ENCODE measurements at regions not wholly inside any gene's neighbourhood (a gene's known extent, or its start where the extent isn't known, plus 50 kb on each side); places are given as distances from the start of the nearest gene placed in this dataset.

GRCh38 chr3:25257026-25257425 lies 171.0 kb upstream of the RARB start:
- no peak overlapping the region for H3K4me3 ChIP-seq (ENCODE audit: low read depth, low read length)
- no peak for TF ChIP-seq CTCF (IDR thresholded peaks at IDR 0.05; ENCODE audit: low read depth, low read length)

GRCh38 chr3:25259871-25260270 lies 168.2 kb upstream of the RARB start:
- no peak for TF ChIP-seq CTCF (IDR thresholded peaks at IDR 0.05; ENCODE audit: low read depth, low read length)

GRCh38 chr3:25262322-25262721 lies 165.7 kb upstream of the RARB start:
- no peak overlapping the region for H3K4me3 ChIP-seq (ENCODE audit: low read depth, low read length)
- no peak for TF ChIP-seq CTCF (IDR thresholded peaks at IDR 0.05; ENCODE audit: low read depth, low read length)

More at GRCh38 chr3:25259871-25260270, 168.2 kb upstream of the RARB start:
- H3K4me3 ChIP-seq (ENCODE audit: low read depth, low read length), result no peak overlapping the region

GRCh38 chr3:25265284-25265683 lies 162.8 kb upstream of the RARB start:
- H3K4me3 ChIP-seq (ENCODE audit: low read depth, low read length), result no peak overlapping the region
- TF ChIP-seq CTCF (IDR thresholded peaks at IDR 0.05; ENCODE audit: low read depth, low read length), result no peak

GRCh38 chr3:25266677-25267076 lies 161.4 kb upstream of the RARB start:
- H3K4me3 ChIP-seq (ENCODE audit: low read depth, low read length), result no peak overlapping the region
- no peak for TF ChIP-seq CTCF (IDR thresholded peaks at IDR 0.05; ENCODE audit: low read depth, low read length)

GRCh38 chr3:25272090-25272489 lies 156.0 kb upstream of the RARB start:
- no peak for TF ChIP-seq CTCF (IDR thresholded peaks at IDR 0.05; ENCODE audit: low read depth, low read length)

GRCh38 chr3:25273582-25274171 lies 154.4 kb upstream of the RARB start:
- no peak overlapping the region for H3K4me3 ChIP-seq (ENCODE audit: low read depth, low read length)
- no peak for TF ChIP-seq CTCF (IDR thresholded peaks at IDR 0.05; ENCODE audit: low read depth, low read length)

More at GRCh38 chr3:25272090-25272489, 156.0 kb upstream of the RARB start:
- H3K4me3 ChIP-seq (ENCODE audit: low read depth, low read length), result no peak overlapping the region

All from WI38 (cell line).